Right cardiac atrium (tissue), 5 donors: ENCODE measurements at regions not wholly inside any gene's neighbourhood (a gene's known extent, or its start where the extent isn't known, plus 50 kb on each side); places are given as distances from the start of the nearest gene placed in this dataset.
A peak's percentile ranks its signal among the peaks of the same experiment; 100 is the strongest.

Experiments
- ATAC-seq, 2 donors: fragments of 200-7000 bp; cut with Tn5 transposase; one replicate each; pipeline versions ENCODE4 v1.8.0 to v1.9.1; 2020; ENCODE audit warnings: moderate library complexity in 2 of 2, mild to moderate bottlenecking in 1 of 2
- DNase-seq, 3 donors: peaks; one replicate each; pipeline ENCODE4 v3.0.0-alpha.2; 2020
- H3K27ac ChIP-seq: one replicate; pipeline ENCODE4 v1.5.1; 2013; ENCODE audit warnings: mild to moderate bottlenecking, low read length, control low read depth, moderate library complexity
- H3K27me3 ChIP-seq: one replicate; pipeline ENCODE4 v1.6.1; 2013; ENCODE audit not compliant: control insufficient read depth, insufficient read depth
- H3K4me1 ChIP-seq: one replicate; pipeline ENCODE4 v1.6.1; 2013; ENCODE audit warnings: low read length; ENCODE audit not compliant: control insufficient read depth, insufficient read depth
- H3K4me3 ChIP-seq: one replicate; pipeline ENCODE4 v1.5.1; 2013; ENCODE audit warnings: low read length, control low read depth
- H3K9me3 ChIP-seq: one replicate; pipeline ENCODE4 v1.6.1; 2013; ENCODE audit warnings: low read length; ENCODE audit not compliant: control insufficient read depth
- WGBS: extraction: QIAGEN DNeasy Blood & Tissue Kit; methylation state at CpG from one replicate; pipeline ENCODE4 v1.1.7; 2013; 5-methylcytosine and 5-hydroxymethylcytosine counted together
- intact Hi-C, 4 donors: fragments of 100-400 bp; cut with DNase I; formaldehyde crosslinking; loops; one replicate each; pipeline versions ENCODE4 v1.11.0 to v1.14.0; 2022 to 2023
- donor health status: healthy with polysubstance abuse.
- donor health status: DM: no; HTN: yes; CAD: no.
- donor health status: DM: no; HTN: no; CAD: no.
- donor health status: DM: no; HTN: yes; CAD: no; lungs with severe emphysema.
- donor health status: DM: yes; HTN: yes; CAD: no.

DNA sequence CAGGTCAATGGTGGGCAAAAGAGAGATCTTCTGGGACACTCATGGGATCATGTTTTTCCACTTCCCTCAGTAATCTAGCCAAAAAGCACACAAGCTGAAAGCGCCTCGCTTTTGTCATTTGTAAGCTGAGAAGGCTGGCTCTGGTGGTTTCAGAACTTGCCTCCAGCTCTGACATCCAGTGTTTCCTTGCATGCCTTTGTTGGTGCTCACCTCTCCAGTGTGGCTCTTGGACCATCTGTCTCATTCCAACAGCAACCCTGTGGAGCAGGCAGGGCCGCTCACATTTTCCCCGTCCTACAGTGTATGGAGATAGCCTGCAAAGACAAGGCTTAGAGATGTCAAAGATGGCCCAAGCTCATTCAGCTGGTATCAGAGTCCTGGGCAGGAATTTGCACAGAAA lies 160.8 kb upstream of the KLF4 start:
- ATAC-seq (no peak), DNase-seq (no peak)
- H3K4me3 ChIP-seq, result no peak overlapping the region
- WGBS, result 96% methylated on average over 4 of the region's 4 CpGs
- no peaks in the 10 kb centered on the region for H3K9me3 ChIP-seq
- H3K4me1 ChIP-seq, result no peaks in the 10 kb centered on the region
- intact Hi-C loops, result no loop called here
- H3K27me3 ChIP-seq, result no peaks in the 10 kb centered on the region
- no peak overlapping the region for H3K27ac ChIP-seq

- no peak overlapping the region for H3K27ac ChIP-seq
- DNase-seq, result no peak
- no peaks in the 10 kb centered on the region for H3K27me3 ChIP-seq
- no peak overlapping the region for H3K4me3 ChIP-seq
- H3K9me3 ChIP-seq, result no peaks in the 10 kb centered on the region
- 94% methylated on average over 12 of the region's 12 CpGs for WGBS
- peaks cover 3% of the 10 kb centered on the region for H3K4me1 ChIP-seq
- ATAC-seq, result no peak
- intact Hi-C loops, result loop anchor here in 1 of 4 donors (10.0 kb wide), 1 partner anchor 87 kb away; no protein-coding TSS in a partner anchor
Measured at GRCh38 chr9:107648153-107648715, 158.7 kb upstream of the KLF4 start.

GRCh38 chr9:107647611-107648010 lies 158.0 kb upstream of the KLF4 start:
- intact Hi-C loops, result loop anchor here in 1 of 4 donors (10.0 kb wide), 1 partner anchor 87 kb away; no protein-coding TSS in a partner anchor
- no peaks in the 10 kb centered on the region for H3K27me3 ChIP-seq
- no peak overlapping the region for H3K4me3 ChIP-seq
- DNase-seq (no peak), ATAC-seq (no peak)
- H3K4me1 ChIP-seq, result peaks cover 3% of the 10 kb centered on the region
- H3K9me3 ChIP-seq, result no peaks in the 10 kb centered on the region
- H3K27ac ChIP-seq, result no peak overlapping the region
- WGBS, result 97% methylated on average over 5 of the region's 5 CpGs

- intact Hi-C loops, result loop anchor here in 1 of 4 donors (10.0 kb wide), 1 partner anchor 88 kb away; no protein-coding TSS in a partner anchor
- DNase-seq (no peak), ATAC-seq (no peak)
- H3K9me3 ChIP-seq, result no peaks in the 10 kb centered on the region
- H3K4me3 ChIP-seq, result no peak overlapping the region
- H3K4me1 ChIP-seq, result peaks cover 3% of the 10 kb centered on the region
- WGBS, result 84% methylated on average over 1 of the region's 1 CpG
- no peak overlapping the region for H3K27ac ChIP-seq
- H3K27me3 ChIP-seq, result no peaks in the 10 kb centered on the region
Measured at GRCh38 chr9:107647141-107647540, 157.6 kb upstream of the KLF4 start.

DNA sequence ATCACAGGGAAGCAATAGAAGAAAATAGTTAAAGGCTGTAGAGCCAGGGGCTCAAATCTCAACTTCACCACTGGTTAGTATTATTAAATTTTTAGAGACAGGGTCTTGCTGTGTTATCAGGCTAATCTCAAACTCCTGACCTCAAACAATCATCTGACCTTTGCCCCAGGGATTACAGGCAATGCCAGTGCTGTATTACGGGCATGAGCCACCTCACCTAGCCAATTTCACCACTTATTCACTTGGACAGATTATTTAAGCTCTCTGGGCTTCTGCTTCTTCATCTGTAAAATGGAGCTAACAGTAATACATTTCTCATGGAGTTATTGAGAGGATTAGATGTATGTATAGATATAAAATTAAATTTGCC lies 155.9 kb upstream of the KLF4 start:
- H3K9me3 ChIP-seq, result no peaks in the 10 kb centered on the region
- intact Hi-C loops, result loop anchor here in 1 of 4 donors (10.0 kb wide), 1 partner anchor 89 kb away; no protein-coding TSS in a partner anchor
- WGBS, result 89% methylated on average over 1 of the region's 1 CpG
- DNase-seq (no peak), ATAC-seq (no peak)
- no peak overlapping the region for H3K27ac ChIP-seq
- H3K4me1 ChIP-seq, result peaks cover 3% of the 10 kb centered on the region
- no peak overlapping the region for H3K4me3 ChIP-seq
- no peaks in the 10 kb centered on the region for H3K27me3 ChIP-seq

GRCh38 chr9:107644733-107645463 lies 155.3 kb upstream of the KLF4 start:
- intact Hi-C loops, result loop anchor here in 1 of 4 donors (10.0 kb wide), 1 partner anchor 90 kb away; no protein-coding TSS in a partner anchor
- 36% methylated on average over 4 of the region's 4 CpGs for WGBS
- no peak overlapping the region for H3K27ac ChIP-seq

GRCh38 chr9:107639426-107639825 lies 149.9 kb upstream of the KLF4 start:
- DNase-seq (no peak), ATAC-seq (no peak)
- Histone ChIP-seq H3K27me3 (no peaks in the 10 kb centered on the region), H3K27ac (no peak overlapping the region), H3K9me3 (no peaks in the 10 kb centered on the region), H3K4me1 (no peaks in the 10 kb centered on the region), H3K4me3 (no peak overlapping the region)
- 95% methylated on average over 4 of the region's 4 CpGs for WGBS
- intact Hi-C loops, result loop anchor here in 3 of 4 donors (5.0 to 10.0 kb wide), 6 partner anchors 95 to 415 kb away; partner anchors contain the start of gene KLF4 (in 1 of the 3)

More at GRCh38 chr9:107644733-107645463, 155.3 kb upstream of the KLF4 start:
- Histone ChIP-seq H3K4me3 (no peak overlapping the region), H3K4me1 (peaks cover 3% of the 10 kb centered on the region), H3K9me3 (no peaks in the 10 kb centered on the region), H3K27me3 (no peaks in the 10 kb centered on the region)
- peak; percentile 87 to 92 for ATAC-seq
- DNase-seq, result peak; percentile 67 to 85 (median 81)

DNA sequence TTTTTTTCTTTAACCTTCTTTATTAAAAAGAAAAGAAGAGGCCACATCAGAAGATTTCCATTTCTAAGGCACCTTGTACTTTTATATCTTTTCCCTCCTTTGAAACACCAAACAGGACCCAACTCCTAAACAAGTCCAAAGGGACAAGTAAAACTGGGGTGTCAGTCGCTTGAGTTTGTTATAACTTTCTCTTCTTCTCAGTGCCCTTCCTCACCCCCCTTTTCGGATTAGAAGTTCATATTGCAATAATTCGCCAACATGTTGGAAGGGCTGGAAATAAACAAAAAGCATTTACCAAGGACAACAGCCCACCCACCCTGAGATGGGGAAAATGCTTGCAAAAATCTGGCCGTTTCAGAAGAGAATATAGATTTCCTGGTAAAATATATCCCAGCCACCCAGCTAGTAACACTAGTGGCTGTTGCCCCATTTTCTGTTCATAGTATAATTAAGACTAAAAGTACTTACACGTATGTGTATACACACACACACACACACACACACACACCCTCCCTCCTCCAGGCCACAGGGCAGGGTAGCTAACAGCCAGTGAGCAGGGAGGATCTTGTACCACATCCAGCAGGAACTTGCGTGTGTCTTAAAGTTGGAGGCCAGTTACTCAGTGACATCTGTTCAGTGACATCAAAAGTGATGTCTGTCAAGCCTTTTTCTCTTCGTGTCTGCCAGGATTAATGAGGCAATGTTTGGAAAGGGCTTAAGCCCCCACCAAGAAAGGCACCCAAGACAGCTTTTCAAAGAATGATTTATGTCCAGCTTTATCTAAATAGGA lies 149.1 kb upstream of the KLF4 start:
- intact Hi-C loops, result loop anchor here in 3 of 4 donors (5.0 to 10.0 kb wide), 6 partner anchors 96 to 416 kb away; partner anchors contain the start of gene KLF4 (in 1 of the 3)
- WGBS, result 28% methylated on average over 7 of the region's 7 CpGs
- DNase-seq (peak; percentile 80 to 87 (median 80)), ATAC-seq (peak; percentile 54 to 57)
- Histone ChIP-seq H3K4me1 (no peaks in the 10 kb centered on the region), H3K27ac (peak overlapping the region; percentile 92), H3K9me3 (no peaks in the 10 kb centered on the region), H3K4me3 (peak overlapping the region; percentile 67), H3K27me3 (no peaks in the 10 kb centered on the region)

GRCh38 chr9:107637421-107638420 lies 148.2 kb upstream of the KLF4 start:
- intact Hi-C loops, result loop anchor here (2.0 to 10.0 kb wide), 7 partner anchors 97 to 417 kb away; partner anchors contain the start of gene KLF4 (in 2 of the 4)
- DNase-seq, result peak; percentile 95 to 96 (median 96)
- no peaks in the 10 kb centered on the region for H3K27me3 ChIP-seq
- H3K27ac ChIP-seq, result peak overlapping the region; percentile 97
- ATAC-seq, result peak; percentile 94 to 96
- H3K4me3 ChIP-seq, result peak overlapping the region; percentile 67
- H3K4me1 ChIP-seq, result no peaks in the 10 kb centered on the region
- no peaks in the 10 kb centered on the region for H3K9me3 ChIP-seq
- WGBS, result 3% methylated on average over 67 of the region's 67 CpGs
